T-cell (primary cell): ENCODE measurements at regions not wholly inside any gene's neighbourhood (a gene's known extent, or its start where the extent isn't known, plus 50 kb on each side); places are given as distances from the start of the nearest gene placed in this dataset.

Experiments
- ATAC-seq, 4 experiments: fragments of 200-7000 bp in 3 of 4; fragments of 150-1000 bp in 1 of 4; cut with Tn5 transposase; replicated peaks in 1 of 4; 1 replicate in 3 of 4; 2 replicates in 1 of 4; pipeline ENCODE4 v1.10.0; 2021; ENCODE audit warnings: moderate library complexity in 3 of 4, mild to moderate bottlenecking in 2 of 4, moderate number of reproducible peaks in 1 of 4
- CTCF ChIA-PET, 2 donors: fragments of 300-600 bp; sonication (Branson Sonifier 250); formaldehyde crosslinking; loops; one replicate each; lab custom pipeline; 2022; ENCODE audit warnings: antibody characterized with exemption in 2 of 2; lab: Charles Lee
- POLR2A ChIA-PET, 2 donors: fragments of 300-600 bp; sonication (Branson Sonifier 250); formaldehyde crosslinking; loops; one replicate each; lab custom pipeline; 2022; ENCODE audit warnings: antibody characterized with exemption in 2 of 2; lab: Charles Lee
- DNase-seq, 35 experiments: peaks; one replicate each; pipeline versions ENCODE4 v3.0.0 to v3.0.0-alpha.2; 2013 to 2023
- H3K27ac ChIP-seq: one replicate; pipeline ENCODE4 v1.5.1; 2013; ENCODE audit warnings: low read length
- H3K27me3 ChIP-seq, 2 experiments: replicated peaks in 1 of 2; 1 replicate in 1 of 2; 2 replicates in 1 of 2; pipeline versions ENCODE4 v1.6.1 to v1.7.0; 2013; ENCODE audit warnings: low read length in 1 of 2, mixed read lengths in 1 of 2; ENCODE audit not compliant: control insufficient read depth in 2 of 2, insufficient read depth in 2 of 2; ENCODE audit errors: extremely low read depth in 1 of 2
- H3K36me3 ChIP-seq, 2 donors: 1 replicate in 1 of 2; 2 replicates in 1 of 2; pipeline versions ENCODE4 v1.6.1 to v1.7.0; 2013; ENCODE audit warnings: low read length in 1 of 2; ENCODE audit not compliant: control insufficient read depth in 2 of 2, insufficient read depth in 1 of 2; ENCODE audit errors: extremely low read depth in 1 of 2
- H3K4me1 ChIP-seq, 2 experiments: 1 replicate in 1 of 2; 2 replicates in 1 of 2; pipeline versions ENCODE4 v1.6.1 to v1.7.0; 2013; ENCODE audit warnings: low read length in 2 of 2, mixed read lengths in 1 of 2; ENCODE audit not compliant: insufficient read depth in 2 of 2, control insufficient read depth in 1 of 2; ENCODE audit errors: extremely low read depth in 1 of 2
- H3K4me3 ChIP-seq, 2 donors: 1 replicate in 1 of 2; 2 replicates in 1 of 2; pipeline versions ENCODE4 v1.5.1 to v1.7.0; 2013; ENCODE audit warnings: mild to moderate bottlenecking in 2 of 2, low read length in 1 of 2, moderate library complexity in 1 of 2; ENCODE audit not compliant: control insufficient read depth in 1 of 2; ENCODE audit errors: extremely low read depth in 1 of 2
- H3K9me3 ChIP-seq: 2 replicates; pipeline ENCODE4 v1.7.0; 2013
- H3K27ac Mint-ChIP-seq, 2 donors: one replicate each; pipeline ENCODE4 v1.8.0; 2020 to 2021; ENCODE audit warnings: mild to moderate bottlenecking in 2 of 2, mixed read lengths in 2 of 2
- H3K27me3 Mint-ChIP-seq, 2 donors: one replicate each; pipeline ENCODE4 v1.8.0; 2021 to 2022; ENCODE audit warnings: mixed read lengths in 2 of 2
- H3K36me3 Mint-ChIP-seq: one replicate; pipeline ENCODE4 v1.8.0; 2021; ENCODE audit warnings: mixed read lengths
- H3K4me1 Mint-ChIP-seq, 3 donors: one replicate each; pipeline ENCODE4 v1.8.0; 2020 to 2022; ENCODE audit warnings: mixed read lengths in 3 of 3, mild to moderate bottlenecking in 1 of 3
- H3K4me3 Mint-ChIP-seq, 3 donors: one replicate each; pipeline ENCODE4 v1.8.0; 2020 to 2022; ENCODE audit warnings: mild to moderate bottlenecking in 3 of 3, mixed read lengths in 3 of 3, moderate library complexity in 3 of 3
- H3K9me3 Mint-ChIP-seq, 3 donors: one replicate each; pipeline ENCODE4 v1.8.0; 2020 to 2022; ENCODE audit warnings: mixed read lengths in 3 of 3
- WGBS: methylation state at CpG from one replicate; pipeline ENCODE4 v1.1.5; 2013; ENCODE audit warnings: missing lambda C conversion rate; ENCODE audit not compliant: insufficient coverage; 5-methylcytosine and 5-hydroxymethylcytosine counted together

DNA sequence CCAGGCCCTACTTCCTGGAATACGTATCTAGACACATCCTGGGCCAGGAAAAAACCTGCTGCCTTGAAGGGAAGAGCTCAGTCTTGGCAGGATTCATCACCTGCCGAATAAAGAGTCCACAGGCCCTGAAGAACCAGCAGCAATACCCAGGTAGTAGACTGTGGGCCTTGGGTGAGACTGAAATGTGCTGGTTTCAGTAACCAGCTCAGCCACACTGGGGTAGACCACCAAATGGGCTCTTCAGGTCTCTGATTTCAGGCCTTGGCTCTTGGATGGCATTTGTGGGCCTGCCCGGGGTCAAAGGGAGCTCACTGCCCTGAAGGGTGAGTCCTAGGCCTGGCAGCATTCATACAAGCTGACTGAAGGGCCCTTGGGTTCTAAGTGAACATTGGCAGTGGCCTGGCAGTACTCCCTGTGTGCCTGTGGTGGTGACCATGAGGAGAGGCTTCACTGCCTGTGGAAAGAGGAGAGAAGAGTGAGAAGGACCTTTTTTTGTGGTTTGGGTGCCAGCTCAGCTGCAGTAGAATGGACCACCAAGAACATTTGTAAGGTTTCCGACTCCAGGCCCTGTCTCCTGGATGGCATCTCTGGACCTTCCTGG is 175.1 kb downstream of the ANKRD30B start:
- Histone ChIP-seq H3K9me3 (no peaks in the 10 kb centered on the region), H3K4me3 (no peak overlapping the region), H3K27me3 (no peaks in the 10 kb centered on the region), H3K27ac (no peak overlapping the region), H3K4me1 (no peaks in the 10 kb centered on the region), H3K36me3 (no peaks in the 10 kb centered on the region)
- no peaks in the 10 kb centered on the region for H3K36me3 Mint-ChIP-seq
- no peaks in the 10 kb centered on the region for H3K27me3 Mint-ChIP-seq
- ATAC-seq (no peak), DNase-seq (no peak)
- peaks cover 7 to 10% (median 7%) of the 10 kb centered on the region in 3 donors for H3K4me1 Mint-ChIP-seq
- no peak overlapping the region for H3K4me3 Mint-ChIP-seq
- ChIA-PET CTCF (no interaction called here), POLR2A (no interaction called here)
- WGBS: 65% methylated on average over 4 of the region's 4 CpGs
- no peaks in the 10 kb centered on the region for H3K9me3 Mint-ChIP-seq
- H3K27ac Mint-ChIP-seq: no peak overlapping the region

DNA sequence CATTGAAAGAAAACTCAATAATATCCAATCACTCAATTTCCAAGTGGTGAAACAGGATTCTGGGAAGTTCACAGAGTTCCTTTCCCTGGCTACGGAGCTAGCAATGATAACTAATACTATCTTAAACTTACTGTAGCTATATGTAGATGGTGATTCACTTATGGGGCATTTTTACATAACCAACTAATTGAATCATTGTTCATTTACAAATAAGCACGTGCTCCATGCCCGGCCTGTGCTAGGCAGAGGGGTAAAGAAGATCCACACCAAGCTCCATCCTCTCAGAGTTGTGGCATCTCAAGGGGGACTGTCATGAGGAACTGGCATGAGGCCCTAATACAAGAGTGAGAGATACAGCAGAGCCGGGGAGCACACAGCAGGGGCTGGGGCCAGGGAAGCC is 176.3 kb downstream of the ANKRD30B start:
- no peaks in the 10 kb centered on the region for H3K9me3 Mint-ChIP-seq
- H3K27me3 Mint-ChIP-seq: no peaks in the 10 kb centered on the region
- no peak for DNase-seq
- ATAC-seq: no peak
- Histone ChIP-seq H3K4me3 (no peak overlapping the region), H3K9me3 (no peaks in the 10 kb centered on the region), H3K27me3 (no peaks in the 10 kb centered on the region), H3K4me1 (no peaks in the 10 kb centered on the region), H3K27ac (no peak overlapping the region), H3K36me3 (no peaks in the 10 kb centered on the region)
- peaks cover 7 to 10% (median 7%) of the 10 kb centered on the region in 3 donors for H3K4me1 Mint-ChIP-seq
- H3K27ac Mint-ChIP-seq: no peak overlapping the region
- ChIA-PET POLR2A (no interaction called here), CTCF (no interaction called here)
- 93% methylated on average over 2 of the region's 4 CpGs for WGBS
- no peaks in the 10 kb centered on the region for H3K36me3 Mint-ChIP-seq
- H3K4me3 Mint-ChIP-seq: no peak overlapping the region

DNA sequence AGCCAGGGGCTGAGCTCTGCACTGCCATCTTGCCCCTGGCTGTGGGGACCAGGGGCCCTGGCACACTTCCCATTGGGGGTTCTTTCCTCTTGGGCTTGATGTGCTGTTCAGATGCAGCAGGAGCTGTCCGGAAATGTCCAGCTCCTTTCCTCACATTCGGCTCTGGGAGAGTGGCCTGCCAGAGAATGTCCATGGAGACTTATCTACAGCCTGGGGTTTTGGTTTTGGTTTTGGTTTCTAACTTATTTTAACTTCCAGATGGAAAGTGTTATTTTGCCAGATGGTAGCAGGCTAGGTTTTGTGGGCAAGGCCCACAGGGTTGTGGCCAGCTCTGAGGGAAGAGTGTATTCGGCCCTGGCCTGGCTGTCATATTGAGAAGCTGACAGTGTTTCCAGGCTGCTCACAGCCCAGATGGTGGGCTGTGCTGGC is 177.3 kb downstream of the ANKRD30B start:
- ChIA-PET POLR2A (no interaction called here), CTCF (no interaction called here)
- no peaks in the 10 kb centered on the region for H3K36me3 Mint-ChIP-seq
- no peaks in the 10 kb centered on the region for H3K27me3 Mint-ChIP-seq
- H3K27ac ChIP-seq: no peak overlapping the region
- no peaks in the 10 kb centered on the region for H3K27me3 ChIP-seq
- H3K27ac Mint-ChIP-seq: no peak overlapping the region
- no peak overlapping the region for H3K4me3 Mint-ChIP-seq
- H3K4me1 Mint-ChIP-seq: peaks cover 7 to 10% (median 7%) of the 10 kb centered on the region in 3 donors
- no peak for ATAC-seq
- H3K4me3 ChIP-seq: no peak overlapping the region
- no peaks in the 10 kb centered on the region for H3K9me3 ChIP-seq
- no peaks in the 10 kb centered on the region for H3K9me3 Mint-ChIP-seq
- no peak for DNase-seq
- WGBS: 62% methylated on average over 3 of the region's 3 CpGs
- H3K36me3 ChIP-seq: no peaks in the 10 kb centered on the region
- H3K4me1 ChIP-seq: no peaks in the 10 kb centered on the region

DNA sequence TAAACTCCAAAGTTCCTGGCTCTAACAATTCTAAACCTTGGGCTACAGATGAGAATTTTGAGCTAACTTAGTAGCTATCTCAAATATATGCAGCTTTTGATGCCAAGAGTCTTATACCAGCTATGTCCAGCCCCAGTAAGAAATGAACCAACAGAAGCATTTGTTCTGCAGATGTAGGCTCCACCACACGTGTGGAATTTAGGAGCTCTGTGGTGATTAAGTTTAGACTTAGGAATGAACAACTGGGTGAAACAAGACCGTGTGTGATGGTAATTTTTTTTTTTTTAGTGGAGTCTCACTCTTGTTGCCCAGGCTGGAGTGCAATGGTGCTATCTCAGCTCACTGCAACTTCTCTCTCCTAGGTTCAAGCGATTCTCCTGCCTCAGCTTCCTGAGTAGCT is 179.7 kb downstream of the ANKRD30B start:
- no CpG with 5 or more reads among the region's 3 CpGs for WGBS
- Histone ChIP-seq H3K36me3 (no peaks in the 10 kb centered on the region), H3K4me3 (no peak overlapping the region), H3K27me3 (no peaks in the 10 kb centered on the region), H3K4me1 (no peaks in the 10 kb centered on the region), H3K27ac (no peak overlapping the region), H3K9me3 (no peaks in the 10 kb centered on the region)
- Mint-ChIP-seq H3K27me3 (no peaks in the 10 kb centered on the region), H3K36me3 (no peaks in the 10 kb centered on the region), H3K4me1 (peaks cover 7 to 10% (median 7%) of the 10 kb centered on the region in 3 donors), H3K27ac (no peak overlapping the region), H3K9me3 (no peaks in the 10 kb centered on the region), H3K4me3 (no peak overlapping the region)
- DNase-seq (no peak), ATAC-seq (no peak)
- ChIA-PET POLR2A (no interaction called here), CTCF (no interaction called here)

DNA sequence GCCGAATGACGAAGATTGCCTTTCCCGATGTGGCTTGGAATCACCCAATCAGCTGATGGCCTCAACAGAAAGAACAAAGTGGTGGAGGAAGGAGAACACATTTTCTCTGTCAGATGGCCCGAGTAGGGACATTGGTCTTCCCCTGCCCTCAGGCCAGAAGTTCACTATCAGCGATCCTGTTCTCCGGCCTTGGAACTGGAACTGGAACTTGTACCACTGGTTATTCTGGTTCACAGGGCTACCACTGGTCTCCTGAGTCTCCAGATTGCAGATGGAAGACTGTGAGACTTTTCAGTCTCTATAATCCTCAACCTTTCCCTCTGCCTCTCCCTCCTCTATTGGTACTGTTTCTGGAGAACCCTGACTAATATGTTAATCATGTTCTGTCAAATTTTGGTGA is 180.4 kb downstream of the ANKRD30B start:
- H3K9me3 ChIP-seq: no peaks in the 10 kb centered on the region
- ChIA-PET CTCF (no interaction called here), POLR2A (no interaction called here)
- H3K4me1 Mint-ChIP-seq: peaks cover 7 to 10% (median 7%) of the 10 kb centered on the region in 3 donors
- no peaks in the 10 kb centered on the region for H3K36me3 ChIP-seq
- H3K27ac Mint-ChIP-seq: no peak overlapping the region
- H3K36me3 Mint-ChIP-seq: no peaks in the 10 kb centered on the region
- no peaks in the 10 kb centered on the region for H3K27me3 ChIP-seq
- H3K4me1 ChIP-seq: no peaks in the 10 kb centered on the region
- no peaks in the 10 kb centered on the region for H3K9me3 Mint-ChIP-seq
- no peak overlapping the region for H3K4me3 Mint-ChIP-seq
- H3K27ac ChIP-seq: no peak overlapping the region
- DNase-seq: no peak
- H3K27me3 Mint-ChIP-seq: no peaks in the 10 kb centered on the region
- no peak for ATAC-seq
- 90% methylated on average over 3 of the region's 6 CpGs for WGBS
- no peak overlapping the region for H3K4me3 ChIP-seq

DNA sequence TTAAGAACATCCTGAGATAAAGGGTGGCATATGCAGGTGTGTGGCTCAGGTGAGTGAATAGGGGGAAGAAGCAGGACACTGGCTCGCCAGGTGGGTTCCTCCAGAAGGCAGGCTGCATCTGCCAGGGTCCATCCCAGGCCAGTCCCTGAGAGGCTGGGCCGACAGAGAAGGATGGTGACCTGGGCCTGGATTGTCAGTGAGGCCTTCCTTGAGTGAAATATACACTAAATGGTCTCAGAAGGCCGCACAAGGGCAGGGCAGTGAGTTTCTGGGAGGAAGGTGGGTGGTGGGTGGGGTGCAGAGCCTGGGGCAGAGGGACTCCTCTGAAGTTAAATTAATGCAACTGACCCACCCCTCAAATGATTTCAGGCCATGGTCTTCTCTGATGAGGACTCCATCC is 182.1 kb downstream of the ANKRD30B start:
- Histone ChIP-seq H3K27ac (no peak overlapping the region), H3K27me3 (peaks cover 0 to 7% of the 10 kb centered on the region in 2 experiments), H3K9me3 (no peaks in the 10 kb centered on the region), H3K4me3 (no peak overlapping the region), H3K4me1 (no peaks in the 10 kb centered on the region), H3K36me3 (no peaks in the 10 kb centered on the region)
- 72% methylated on average over 2 of the region's 3 CpGs for WGBS
- no peak overlapping the region for H3K4me3 Mint-ChIP-seq
- H3K36me3 Mint-ChIP-seq: no peaks in the 10 kb centered on the region
- ATAC-seq (no peak), DNase-seq (no peak)
- no peaks in the 10 kb centered on the region for H3K27me3 Mint-ChIP-seq
- no peak overlapping the region for H3K27ac Mint-ChIP-seq
- H3K4me1 Mint-ChIP-seq: peaks cover under 1 to 5% (median 3%) of the 10 kb centered on the region in 3 donors
- CTCF ChIA-PET: no interaction called here
- POLR2A ChIA-PET: no interaction called here
- no peaks in the 10 kb centered on the region for H3K9me3 Mint-ChIP-seq

DNA sequence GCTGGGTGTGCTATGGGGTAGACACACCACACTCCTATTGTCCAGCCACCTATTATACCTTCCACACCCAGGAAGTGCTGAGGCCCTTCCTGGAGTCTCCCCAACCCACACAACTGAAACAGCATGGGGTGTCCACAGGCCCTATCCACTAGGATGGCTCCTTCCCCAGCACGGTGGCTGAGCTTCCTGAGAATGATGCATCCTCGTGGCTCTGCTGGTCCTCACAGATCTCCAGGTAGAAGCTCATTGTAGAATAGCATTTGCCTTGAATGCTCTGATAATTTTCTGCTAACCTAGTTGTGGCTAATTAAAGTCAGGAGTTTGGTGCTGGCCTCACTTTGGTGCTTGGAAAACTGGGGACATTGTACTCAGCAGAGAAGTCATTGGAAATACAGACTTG is 182.6 kb downstream of the ANKRD30B start:
- Mint-ChIP-seq H3K4me1 (peaks cover 0 to under 1% (median 0%) of the 10 kb centered on the region in 3 donors), H3K27ac (no peak overlapping the region), H3K9me3 (no peaks in the 10 kb centered on the region), H3K27me3 (no peaks in the 10 kb centered on the region), H3K4me3 (no peak overlapping the region), H3K36me3 (no peaks in the 10 kb centered on the region)
- no peaks in the 10 kb centered on the region for H3K36me3 ChIP-seq
- H3K27me3 ChIP-seq: peaks cover 0 to 9% of the 10 kb centered on the region in 2 experiments
- H3K27ac ChIP-seq: no peak overlapping the region
- H3K4me1 ChIP-seq: no peaks in the 10 kb centered on the region
- no peak overlapping the region for H3K4me3 ChIP-seq
- WGBS: 50% methylated on average over 1 of the region's 2 CpGs
- no peaks in the 10 kb centered on the region for H3K9me3 ChIP-seq
- ATAC-seq (no peak), DNase-seq (no peak)
- CTCF ChIA-PET: no interaction called here
- POLR2A ChIA-PET: no interaction called here
